WTC11 (cell line): ENCODE measurements at regions not wholly inside any gene's neighbourhood (a gene's known extent, or its start where the extent isn't known, plus 50 kb on each side); places are given as distances from the start of the nearest gene placed in this dataset.

Source experiments
- CTCF ChIP-seq: fragments of 200-600 bp; IDR thresholded peaks from 2 replicates; pipeline ENCODE4 v1.8.0; 2022; ENCODE audit warnings: antibody characterized with exemption
- IRF1 ChIP-seq: sonication (generic); formaldehyde crosslinking; IDR thresholded peaks from 2 replicates; pipeline ENCODE4 v1.8.0; 2023; ENCODE audit warnings: missing genetic modification reagents
- IRF2 ChIP-seq: sonication (generic); formaldehyde crosslinking; IDR thresholded peaks from 2 replicates; pipeline ENCODE4 v1.8.0; 2022; ENCODE audit warnings: low read depth, missing genetic modification reagents, borderline replicate concordance
- KAT7 ChIP-seq: sonication (generic); formaldehyde crosslinking; IDR thresholded peaks from 2 replicates; pipeline ENCODE4 v1.8.1; 2023; ENCODE audit warnings: missing genetic modification reagents, mild to moderate bottlenecking, borderline replicate concordance
- MLX ChIP-seq: sonication (generic); formaldehyde crosslinking; IDR thresholded peaks from 2 replicates; pipeline ENCODE4 v1.8.1; 2023; ENCODE audit warnings: mild to moderate bottlenecking, missing genetic modification reagents, moderate library complexity
- SMAD3 ChIP-seq: sonication (generic); formaldehyde crosslinking; IDR thresholded peaks from 2 replicates; pipeline ENCODE4 v1.8.0; 2022; ENCODE audit warnings: missing genetic modification reagents, mild to moderate bottlenecking, borderline replicate concordance
- SP1 ChIP-seq: sonication (generic); formaldehyde crosslinking; conservative IDR thresholded peaks from 2 replicates; pipeline ENCODE4 v1.8.1; 2022; ENCODE audit warnings: missing genetic modification reagents
- ZNF416 ChIP-seq: fragments of 250-450 bp; sonication (Bioruptor Pico); IDR thresholded peaks from 2 replicates; pipeline ENCODE4 v1.9.0; 2021; ENCODE audit warnings: mild to moderate bottlenecking, inconsistent platforms
- TF ChIP-seq, protein P1 (sequence below): sonication (generic); formaldehyde crosslinking; IDR thresholded peaks from 2 replicates; pipeline ENCODE4 v1.8.1; 2023; ENCODE audit warnings: mild to moderate bottlenecking, missing genetic modification reagents

DNA sequence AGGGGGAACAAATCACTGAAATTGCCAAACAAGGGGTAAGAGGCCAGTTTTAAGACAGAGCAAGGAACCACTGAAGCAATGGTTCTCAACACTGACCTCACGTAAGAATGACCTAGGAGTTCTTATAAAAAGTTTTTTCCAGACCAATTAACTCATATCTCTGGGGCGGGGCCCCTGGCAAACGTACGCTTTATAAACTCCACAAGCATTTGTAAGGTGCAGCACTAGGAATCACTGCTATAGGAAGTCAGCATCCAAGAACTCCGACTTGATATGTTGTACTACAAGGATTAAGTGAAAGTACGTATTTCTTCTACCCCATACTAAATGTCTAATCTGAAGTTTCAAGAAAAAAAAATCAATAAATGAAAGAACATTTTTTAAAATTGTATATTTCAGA, 269.9 kb downstream of the RCHY1 start:
- TF ChIP-seq CTCF (no peak), KAT7 (no peak), SP1 (CRISPR knock-in tag) (no peak), ZNF416 (no peak), IRF2 (CRISPR knock-in tag) (no peak), SMAD3 (CRISPR knock-in tag) (no peak), MLX (CRISPR knock-in tag) (no peak), IRF1 (no peak)
- TF ChIP-seq, protein P1, sequence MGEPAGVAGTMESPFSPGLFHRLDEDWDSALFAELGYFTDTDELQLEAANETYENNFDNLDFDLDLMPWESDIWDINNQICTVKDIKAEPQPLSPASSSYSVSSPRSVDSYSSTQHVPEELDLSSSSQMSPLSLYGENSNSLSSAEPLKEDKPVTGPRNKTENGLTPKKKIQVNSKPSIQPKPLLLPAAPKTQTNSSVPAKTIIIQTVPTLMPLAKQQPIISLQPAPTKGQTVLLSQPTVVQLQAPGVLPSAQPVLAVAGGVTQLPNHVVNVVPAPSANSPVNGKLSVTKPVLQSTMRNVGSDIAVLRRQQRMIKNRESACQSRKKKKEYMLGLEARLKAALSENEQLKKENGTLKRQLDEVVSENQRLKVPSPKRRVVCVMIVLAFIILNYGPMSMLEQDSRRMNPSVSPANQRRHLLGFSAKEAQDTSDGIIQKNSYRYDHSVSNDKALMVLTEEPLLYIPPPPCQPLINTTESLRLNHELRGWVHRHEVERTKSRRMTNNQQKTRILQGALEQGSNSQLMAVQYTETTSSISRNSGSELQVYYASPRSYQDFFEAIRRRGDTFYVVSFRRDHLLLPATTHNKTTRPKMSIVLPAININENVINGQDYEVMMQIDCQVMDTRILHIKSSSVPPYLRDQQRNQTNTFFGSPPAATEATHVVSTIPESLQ (CRISPR knock-in tag): no peak
